Panc1 (cell line): ENCODE measurements at regions not wholly inside any gene's neighbourhood (a gene's known extent, or its start where the extent isn't known, plus 50 kb on each side); places are given as distances from the start of the nearest gene placed in this dataset.

Source experiments
- CTCF ChIP-seq: fragments of 450-650 bp; IDR thresholded peaks from 2 replicates; pipeline ENCODE4 v1.5.1; 2017; ENCODE audit warnings: mild to moderate bottlenecking
- POLR2AphosphoS5 ChIP-seq: IDR thresholded peaks from 2 replicates; pipeline ENCODE4 v1.6.1; 2012; ENCODE audit warnings: mild to moderate bottlenecking, low read depth, low read length, moderate library complexity
- REST ChIP-seq, 2 experiments: IDR thresholded peaks; 2 replicates each; pipeline ENCODE4 v1.6.1; 2011 to 2012; ENCODE audit warnings: low read depth in 2 of 2, control low read depth in 1 of 2, low read length in 1 of 2, mild to moderate bottlenecking in 1 of 2, moderate library complexity in 1 of 2; ENCODE audit not compliant: insufficient read depth in 1 of 2
- SIN3A ChIP-seq: IDR thresholded peaks from 2 replicates; pipeline ENCODE4 v1.6.1; 2012; ENCODE audit warnings: low read depth, mild to moderate bottlenecking, low read length, moderate library complexity, borderline replicate concordance; ENCODE audit not compliant: insufficient read depth

- TF ChIP-seq CTCF (no peak), SIN3A (no peak), POLR2AphosphoS5 (no peak), REST (IDR thresholded peaks at IDR 0.05; ENCODE audit: insufficient read depth in 1 of 2, low read depth in 2 of 2, low read length in 1 of 2) (no peak)
Measured at GRCh38 chr4:37767546-37767945, 58.9 kb upstream of the PGM2 start.
